ENCODE measurements at regions not wholly inside any gene's neighbourhood (a gene's known extent, or its start where the extent isn't known, plus 50 kb on each side); places are given as distances from the start of the nearest gene placed in this dataset.

GRCh38 chr1:242890192-242890741 is 364.8 kb downstream of the CEP170 start:
- TF ChIP-seq, protein P1, sequence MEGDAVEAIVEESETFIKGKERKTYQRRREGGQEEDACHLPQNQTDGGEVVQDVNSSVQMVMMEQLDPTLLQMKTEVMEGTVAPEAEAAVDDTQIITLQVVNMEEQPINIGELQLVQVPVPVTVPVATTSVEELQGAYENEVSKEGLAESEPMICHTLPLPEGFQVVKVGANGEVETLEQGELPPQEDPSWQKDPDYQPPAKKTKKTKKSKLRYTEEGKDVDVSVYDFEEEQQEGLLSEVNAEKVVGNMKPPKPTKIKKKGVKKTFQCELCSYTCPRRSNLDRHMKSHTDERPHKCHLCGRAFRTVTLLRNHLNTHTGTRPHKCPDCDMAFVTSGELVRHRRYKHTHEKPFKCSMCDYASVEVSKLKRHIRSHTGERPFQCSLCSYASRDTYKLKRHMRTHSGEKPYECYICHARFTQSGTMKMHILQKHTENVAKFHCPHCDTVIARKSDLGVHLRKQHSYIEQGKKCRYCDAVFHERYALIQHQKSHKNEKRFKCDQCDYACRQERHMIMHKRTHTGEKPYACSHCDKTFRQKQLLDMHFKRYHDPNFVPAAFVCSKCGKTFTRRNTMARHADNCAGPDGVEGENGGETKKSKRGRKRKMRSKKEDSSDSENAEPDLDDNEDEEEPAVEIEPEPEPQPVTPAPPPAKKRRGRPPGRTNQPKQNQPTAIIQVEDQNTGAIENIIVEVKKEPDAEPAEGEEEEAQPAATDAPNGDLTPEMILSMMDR (conservative IDR thresholded peaks at IDR 0.05 in 1 of 2, IDR thresholded peaks at IDR 0.05 in 1 of 2; ENCODE audit: low read depth in 1 of 2, low read length in 2 of 2), result no peak
- no peak for TF ChIP-seq EZH2 (IDR thresholded peaks at IDR 0.05; ENCODE audit: low read length, missing control alignments)
